Activated T-helper 2 cell treated with anti-CD3 and anti-CD28 coated beads, Interferon-gamma antibody, Interleukin-2, Interleukin-4, amounts not matched to agents 10 μg/mL and 5 μg/mL and 100 μg/mL, durations not matched to agents 14 hours and 24 hours and 36 hours (primary cell): ENCODE measurements at regions not wholly inside any gene's neighbourhood (a gene's known extent, or its start where the extent isn't known, plus 50 kb on each side); places are given as distances from the start of the nearest gene placed in this dataset.

Experiments used
- DNase-seq: peaks from one replicate; pipeline ENCODE4 v3.0.0; 2021; ENCODE audit warnings: low spot score
- H3K27ac Mint-ChIP-seq: one replicate; pipeline ENCODE4 v1.8.0; 2021; ENCODE audit warnings: mixed read lengths
- H3K27me3 Mint-ChIP-seq: one replicate; pipeline ENCODE4 v1.8.0; 2021; ENCODE audit warnings: low read depth, mixed read lengths
- H3K36me3 Mint-ChIP-seq: one replicate; pipeline ENCODE4 v1.8.0; 2021; ENCODE audit warnings: low read depth, mixed read lengths
- H3K4me1 Mint-ChIP-seq: one replicate; pipeline ENCODE4 v1.8.0; 2021; ENCODE audit warnings: low read depth, mixed read lengths
- H3K4me3 Mint-ChIP-seq: one replicate; pipeline ENCODE4 v1.8.0; 2021; ENCODE audit warnings: low read depth, mild to moderate bottlenecking, moderate library complexity, mixed read lengths
- H3K9me3 Mint-ChIP-seq: one replicate; pipeline ENCODE4 v1.8.0; 2021; ENCODE audit warnings: mixed read lengths
- intact Hi-C: fragments of 100-400 bp; cut with micrococcal nuclease; formaldehyde crosslinking; loops from one replicate; pipeline ENCODE4 v1.15.1; 2023

- intact Hi-C loops = no loop called here
- peaks cover 4% of the 10 kb centered on the region for H3K9me3 Mint-ChIP-seq
- no peaks in the 10 kb centered on the region for H3K27me3 Mint-ChIP-seq
- H3K4me1 Mint-ChIP-seq = peaks cover 55% of the 10 kb centered on the region
- no peak for DNase-seq
- peak overlapping the region; percentile 66 for H3K4me3 Mint-ChIP-seq
- H3K36me3 Mint-ChIP-seq = peaks cover 68% of the 10 kb centered on the region
- peak overlapping the region; percentile 96 for H3K27ac Mint-ChIP-seq
Measured at GRCh38 chrX:45830343-45830742, 629.7 kb upstream of the DIPK2B start.

- no peak overlapping the region for H3K4me3 Mint-ChIP-seq
- H3K9me3 Mint-ChIP-seq = no peaks in the 10 kb centered on the region
- peaks cover 72% of the 10 kb centered on the region for H3K36me3 Mint-ChIP-seq
- peak overlapping the region; percentile 88 for H3K27ac Mint-ChIP-seq
- H3K27me3 Mint-ChIP-seq = no peaks in the 10 kb centered on the region
- peaks cover 26% of the 10 kb centered on the region for H3K4me1 Mint-ChIP-seq
- intact Hi-C loops = loop anchor here (1.0 to 2.0 kb wide), 3 partner anchors 18 to 25 kb away; no protein-coding TSS in a partner anchor
- DNase-seq = no peak
Measured at GRCh38 chrX:45824471-45824870, 623.8 kb upstream of the DIPK2B start.

- peaks cover 5% of the 10 kb centered on the region for H3K9me3 Mint-ChIP-seq
- intact Hi-C loops = no loop called here
- H3K27ac Mint-ChIP-seq = peak overlapping the region; percentile 7
- DNase-seq = no peak
- H3K27me3 Mint-ChIP-seq = no peaks in the 10 kb centered on the region
- H3K4me3 Mint-ChIP-seq = no peak overlapping the region
- H3K36me3 Mint-ChIP-seq = peaks cover 72% of the 10 kb centered on the region
- peaks cover 30% of the 10 kb centered on the region for H3K4me1 Mint-ChIP-seq
Measured at GRCh38 chrX:45823536-45823935, 622.9 kb upstream of the DIPK2B start.

- Mint-ChIP-seq H3K4me1 (peaks cover 28% of the 10 kb centered on the region), H3K36me3 (peaks cover 75% of the 10 kb centered on the region), H3K27ac (peak overlapping the region; percentile 33), H3K4me3 (no peak overlapping the region), H3K27me3 (no peaks in the 10 kb centered on the region), H3K9me3 (peaks cover 5% of the 10 kb centered on the region)
- DNase-seq = no peak
- intact Hi-C loops = no loop called here
Measured at GRCh38 chrX:45822124-45822523, 621.4 kb upstream of the DIPK2B start.

- Mint-ChIP-seq H3K27ac (peak overlapping the region; percentile 85), H3K9me3 (peaks cover 5% of the 10 kb centered on the region), H3K36me3 (peaks cover 85% of the 10 kb centered on the region), H3K4me1 (peaks cover 37% of the 10 kb centered on the region), H3K4me3 (peak overlapping the region; percentile 13), H3K27me3 (no peaks in the 10 kb centered on the region)
- DNase-seq = no peak
- intact Hi-C loops = loop anchor here (1.0 kb wide), 1 partner anchor 11 kb away; no protein-coding TSS in a partner anchor
Measured at GRCh38 chrX:45818913-45819312, 618.2 kb upstream of the DIPK2B start.

GRCh38 chrX:45815441-45815840 is 614.8 kb upstream of the DIPK2B start:
- intact Hi-C loops = no loop called here
- H3K36me3 Mint-ChIP-seq = peaks cover 94% of the 10 kb centered on the region
- no peaks in the 10 kb centered on the region for H3K27me3 Mint-ChIP-seq
- no peak for DNase-seq
- peaks cover 5% of the 10 kb centered on the region for H3K9me3 Mint-ChIP-seq
- H3K4me1 Mint-ChIP-seq = peaks cover 59% of the 10 kb centered on the region
- H3K4me3 Mint-ChIP-seq = no peak overlapping the region
- H3K27ac Mint-ChIP-seq = peak overlapping the region; percentile 58

- Mint-ChIP-seq H3K4me1 (peaks cover 83% of the 10 kb centered on the region), H3K9me3 (no peaks in the 10 kb centered on the region), H3K27ac (peak overlapping the region; percentile 91), H3K27me3 (no peaks in the 10 kb centered on the region), H3K36me3 (peaks cover 90% of the 10 kb centered on the region), H3K4me3 (peak overlapping the region; percentile 27)
- intact Hi-C loops = no loop called here
- DNase-seq = no peak
Measured at GRCh38 chrX:45811326-45811725, 610.6 kb upstream of the DIPK2B start.

GRCh38 chrX:45807572-45808425 is 607.1 kb upstream of the DIPK2B start:
- peaks cover 79% of the 10 kb centered on the region for H3K4me1 Mint-ChIP-seq
- peak overlapping the region; percentile 91 for H3K27ac Mint-ChIP-seq
- H3K9me3 Mint-ChIP-seq = no peaks in the 10 kb centered on the region
- no peaks in the 10 kb centered on the region for H3K27me3 Mint-ChIP-seq
- no peak for DNase-seq
- peaks cover 77% of the 10 kb centered on the region for H3K36me3 Mint-ChIP-seq
- H3K4me3 Mint-ChIP-seq = peak overlapping the region; percentile 74
- intact Hi-C loops = loop anchor here (1.0 to 2.0 kb wide), 4 partner anchors 12 to 513 kb away; no protein-coding TSS in a partner anchor

- intact Hi-C loops = loop anchor here (1.0 kb wide), 4 partner anchors 18 to 47 kb away; no protein-coding TSS in a partner anchor
- no peaks in the 10 kb centered on the region for H3K27me3 Mint-ChIP-seq
Measured at GRCh38 chrX:45806410-45807121, 605.9 kb upstream of the DIPK2B start.

GRCh38 chrX:45804276-45804675 is 603.6 kb upstream of the DIPK2B start:
- Mint-ChIP-seq H3K36me3 (peaks cover 52% of the 10 kb centered on the region), H3K9me3 (no peaks in the 10 kb centered on the region), H3K4me1 (peaks cover 63% of the 10 kb centered on the region), H3K4me3 (peak overlapping the region; percentile 40), H3K27ac (peak overlapping the region; percentile 83), H3K27me3 (no peaks in the 10 kb centered on the region)
- DNase-seq = no peak
- intact Hi-C loops = no loop called here

More at GRCh38 chrX:45806410-45807121, 605.9 kb upstream of the DIPK2B start:
- H3K4me1 Mint-ChIP-seq = peaks cover 79% of the 10 kb centered on the region
- peak overlapping the region; percentile 74 for H3K4me3 Mint-ChIP-seq
- peak; percentile 42 for DNase-seq
- H3K9me3 Mint-ChIP-seq = no peaks in the 10 kb centered on the region
- peaks cover 69% of the 10 kb centered on the region for H3K36me3 Mint-ChIP-seq
- peak overlapping the region; percentile 91 for H3K27ac Mint-ChIP-seq

GRCh38 chrX:45803383-45803921 is 602.8 kb upstream of the DIPK2B start:
- Mint-ChIP-seq H3K27ac (peak overlapping the region; percentile 83), H3K27me3 (no peaks in the 10 kb centered on the region), H3K4me1 (peaks cover 63% of the 10 kb centered on the region), H3K36me3 (peaks cover 51% of the 10 kb centered on the region), H3K9me3 (no peaks in the 10 kb centered on the region), H3K4me3 (peak overlapping the region; percentile 68)
- intact Hi-C loops = no loop called here
- no peak for DNase-seq

- H3K9me3 Mint-ChIP-seq = no peaks in the 10 kb centered on the region
- H3K27ac Mint-ChIP-seq = peak overlapping the region; percentile 83
- peaks cover 56% of the 10 kb centered on the region for H3K36me3 Mint-ChIP-seq
- no peaks in the 10 kb centered on the region for H3K27me3 Mint-ChIP-seq
- intact Hi-C loops = loop anchor here (2.0 kb wide), 1 partner anchor 41 kb away; no protein-coding TSS in a partner anchor
- peak overlapping the region; percentile 26 for H3K4me3 Mint-ChIP-seq
- DNase-seq = no peak
- H3K4me1 Mint-ChIP-seq = peaks cover 62% of the 10 kb centered on the region
Measured at GRCh38 chrX:45801554-45801953, 600.9 kb upstream of the DIPK2B start.
